HT-29 (cell line): ENCODE measurements at regions not wholly inside any gene's neighbourhood (a gene's known extent, or its start where the extent isn't known, plus 50 kb on each side); places are given as distances from the start of the nearest gene placed in this dataset. TPM values are rescaled to one million over a fixed set of nuclear protein-coding genes. Genes with fewer than 3 reads are reported as not detected.

ENCODE experiments used
- DNase-seq: peaks from one replicate; pipeline ENCODE4 v3.0.0-alpha.2; 2015; ENCODE audit warnings: low spot score
- small RNA-seq: library from RNA; depleted of rRNA; stranded (forward); fragments of <200 nt; gene quantifications from one replicate; pipeline ENCODE3, GENCODE V24; 2014

- no peak for DNase-seq
Observed at GRCh38 chr13:91297503-91297902, 50.0 kb upstream of the MIR17HG start.

Small RNAs in the stretch of these regions (small RNA-seq; reads per million reads assigned to genes)
- gene AL445647.2 = not detected
- gene BRK1P2 = not detected
- not detected for gene RF00212
- gene RNA5SP34 = not detected
- not detected for gene RNU6-75P
